ENCODE measurements at regions not wholly inside any gene's neighbourhood (a gene's known extent, or its start where the extent isn't known, plus 50 kb on each side); places are given as distances from the start of the nearest gene placed in this dataset.

DNA sequence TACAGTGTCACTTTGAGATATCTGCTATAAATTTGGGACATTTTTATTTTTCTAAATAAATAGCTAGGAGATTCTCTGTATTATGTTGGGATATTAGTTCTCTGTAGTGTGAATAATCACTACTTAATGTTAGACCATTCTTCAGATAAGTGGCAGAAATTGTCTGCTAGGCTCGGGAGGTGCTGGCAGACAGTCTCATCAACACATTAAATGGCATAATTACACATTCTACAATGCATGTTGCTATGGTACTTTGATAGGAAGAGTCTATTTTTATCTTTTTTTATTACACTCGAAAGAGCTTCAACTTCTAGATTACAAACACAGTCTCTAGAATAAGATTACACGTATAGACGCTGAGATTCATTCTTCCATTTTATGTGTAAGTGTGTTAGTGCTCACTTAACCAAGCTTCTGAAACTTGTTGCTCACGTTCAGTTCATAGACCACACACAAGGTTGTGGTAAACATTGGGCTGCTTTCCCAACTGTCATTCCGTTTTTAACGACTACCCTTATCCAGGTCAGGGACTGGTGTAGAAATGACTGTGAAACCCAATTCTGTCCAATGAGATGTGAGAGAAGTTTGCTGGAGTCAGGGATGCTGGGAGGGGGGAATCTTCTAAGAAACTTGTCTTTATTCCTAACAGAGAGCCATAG lies 78.6 kb downstream of the TPBG start (continued):
- TF ChIP-seq, protein P1, sequence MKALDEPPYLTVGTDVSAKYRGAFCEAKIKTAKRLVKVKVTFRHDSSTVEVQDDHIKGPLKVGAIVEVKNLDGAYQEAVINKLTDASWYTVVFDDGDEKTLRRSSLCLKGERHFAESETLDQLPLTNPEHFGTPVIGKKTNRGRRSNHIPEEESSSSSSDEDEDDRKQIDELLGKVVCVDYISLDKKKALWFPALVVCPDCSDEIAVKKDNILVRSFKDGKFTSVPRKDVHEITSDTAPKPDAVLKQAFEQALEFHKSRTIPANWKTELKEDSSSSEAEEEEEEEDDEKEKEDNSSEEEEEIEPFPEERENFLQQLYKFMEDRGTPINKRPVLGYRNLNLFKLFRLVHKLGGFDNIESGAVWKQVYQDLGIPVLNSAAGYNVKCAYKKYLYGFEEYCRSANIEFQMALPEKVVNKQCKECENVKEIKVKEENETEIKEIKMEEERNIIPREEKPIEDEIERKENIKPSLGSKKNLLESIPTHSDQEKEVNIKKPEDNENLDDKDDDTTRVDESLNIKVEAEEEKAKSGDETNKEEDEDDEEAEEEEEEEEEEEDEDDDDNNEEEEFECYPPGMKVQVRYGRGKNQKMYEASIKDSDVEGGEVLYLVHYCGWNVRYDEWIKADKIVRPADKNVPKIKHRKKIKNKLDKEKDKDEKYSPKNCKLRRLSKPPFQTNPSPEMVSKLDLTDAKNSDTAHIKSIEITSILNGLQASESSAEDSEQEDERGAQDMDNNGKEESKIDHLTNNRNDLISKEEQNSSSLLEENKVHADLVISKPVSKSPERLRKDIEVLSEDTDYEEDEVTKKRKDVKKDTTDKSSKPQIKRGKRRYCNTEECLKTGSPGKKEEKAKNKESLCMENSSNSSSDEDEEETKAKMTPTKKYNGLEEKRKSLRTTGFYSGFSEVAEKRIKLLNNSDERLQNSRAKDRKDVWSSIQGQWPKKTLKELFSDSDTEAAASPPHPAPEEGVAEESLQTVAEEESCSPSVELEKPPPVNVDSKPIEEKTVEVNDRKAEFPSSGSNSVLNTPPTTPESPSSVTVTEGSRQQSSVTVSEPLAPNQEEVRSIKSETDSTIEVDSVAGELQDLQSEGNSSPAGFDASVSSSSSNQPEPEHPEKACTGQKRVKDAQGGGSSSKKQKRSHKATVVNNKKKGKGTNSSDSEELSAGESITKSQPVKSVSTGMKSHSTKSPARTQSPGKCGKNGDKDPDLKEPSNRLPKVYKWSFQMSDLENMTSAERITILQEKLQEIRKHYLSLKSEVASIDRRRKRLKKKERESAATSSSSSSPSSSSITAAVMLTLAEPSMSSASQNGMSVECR (CRISPR knock-in tag; IDR thresholded peaks at IDR 0.05; ENCODE audit: borderline replicate concordance) = no peak
- TF ChIP-seq, protein P2, sequence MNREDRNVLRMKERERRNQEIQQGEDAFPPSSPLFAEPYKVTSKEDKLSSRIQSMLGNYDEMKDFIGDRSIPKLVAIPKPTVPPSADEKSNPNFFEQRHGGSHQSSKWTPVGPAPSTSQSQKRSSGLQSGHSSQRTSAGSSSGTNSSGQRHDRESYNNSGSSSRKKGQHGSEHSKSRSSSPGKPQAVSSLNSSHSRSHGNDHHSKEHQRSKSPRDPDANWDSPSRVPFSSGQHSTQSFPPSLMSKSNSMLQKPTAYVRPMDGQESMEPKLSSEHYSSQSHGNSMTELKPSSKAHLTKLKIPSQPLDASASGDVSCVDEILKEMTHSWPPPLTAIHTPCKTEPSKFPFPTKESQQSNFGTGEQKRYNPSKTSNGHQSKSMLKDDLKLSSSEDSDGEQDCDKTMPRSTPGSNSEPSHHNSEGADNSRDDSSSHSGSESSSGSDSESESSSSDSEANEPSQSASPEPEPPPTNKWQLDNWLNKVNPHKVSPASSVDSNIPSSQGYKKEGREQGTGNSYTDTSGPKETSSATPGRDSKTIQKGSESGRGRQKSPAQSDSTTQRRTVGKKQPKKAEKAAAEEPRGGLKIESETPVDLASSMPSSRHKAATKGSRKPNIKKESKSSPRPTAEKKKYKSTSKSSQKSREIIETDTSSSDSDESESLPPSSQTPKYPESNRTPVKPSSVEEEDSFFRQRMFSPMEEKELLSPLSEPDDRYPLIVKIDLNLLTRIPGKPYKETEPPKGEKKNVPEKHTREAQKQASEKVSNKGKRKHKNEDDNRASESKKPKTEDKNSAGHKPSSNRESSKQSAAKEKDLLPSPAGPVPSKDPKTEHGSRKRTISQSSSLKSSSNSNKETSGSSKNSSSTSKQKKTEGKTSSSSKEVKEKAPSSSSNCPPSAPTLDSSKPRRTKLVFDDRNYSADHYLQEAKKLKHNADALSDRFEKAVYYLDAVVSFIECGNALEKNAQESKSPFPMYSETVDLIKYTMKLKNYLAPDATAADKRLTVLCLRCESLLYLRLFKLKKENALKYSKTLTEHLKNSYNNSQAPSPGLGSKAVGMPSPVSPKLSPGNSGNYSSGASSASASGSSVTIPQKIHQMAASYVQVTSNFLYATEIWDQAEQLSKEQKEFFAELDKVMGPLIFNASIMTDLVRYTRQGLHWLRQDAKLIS (CRISPR knock-in tag; IDR thresholded peaks at IDR 0.05; ENCODE audit: borderline replicate concordance) = no peak
- TF ChIP-seq, protein P3, sequence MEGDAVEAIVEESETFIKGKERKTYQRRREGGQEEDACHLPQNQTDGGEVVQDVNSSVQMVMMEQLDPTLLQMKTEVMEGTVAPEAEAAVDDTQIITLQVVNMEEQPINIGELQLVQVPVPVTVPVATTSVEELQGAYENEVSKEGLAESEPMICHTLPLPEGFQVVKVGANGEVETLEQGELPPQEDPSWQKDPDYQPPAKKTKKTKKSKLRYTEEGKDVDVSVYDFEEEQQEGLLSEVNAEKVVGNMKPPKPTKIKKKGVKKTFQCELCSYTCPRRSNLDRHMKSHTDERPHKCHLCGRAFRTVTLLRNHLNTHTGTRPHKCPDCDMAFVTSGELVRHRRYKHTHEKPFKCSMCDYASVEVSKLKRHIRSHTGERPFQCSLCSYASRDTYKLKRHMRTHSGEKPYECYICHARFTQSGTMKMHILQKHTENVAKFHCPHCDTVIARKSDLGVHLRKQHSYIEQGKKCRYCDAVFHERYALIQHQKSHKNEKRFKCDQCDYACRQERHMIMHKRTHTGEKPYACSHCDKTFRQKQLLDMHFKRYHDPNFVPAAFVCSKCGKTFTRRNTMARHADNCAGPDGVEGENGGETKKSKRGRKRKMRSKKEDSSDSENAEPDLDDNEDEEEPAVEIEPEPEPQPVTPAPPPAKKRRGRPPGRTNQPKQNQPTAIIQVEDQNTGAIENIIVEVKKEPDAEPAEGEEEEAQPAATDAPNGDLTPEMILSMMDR (IDR thresholded peaks at IDR 0.05) = no peak
- TF ChIP-seq, protein P4, sequence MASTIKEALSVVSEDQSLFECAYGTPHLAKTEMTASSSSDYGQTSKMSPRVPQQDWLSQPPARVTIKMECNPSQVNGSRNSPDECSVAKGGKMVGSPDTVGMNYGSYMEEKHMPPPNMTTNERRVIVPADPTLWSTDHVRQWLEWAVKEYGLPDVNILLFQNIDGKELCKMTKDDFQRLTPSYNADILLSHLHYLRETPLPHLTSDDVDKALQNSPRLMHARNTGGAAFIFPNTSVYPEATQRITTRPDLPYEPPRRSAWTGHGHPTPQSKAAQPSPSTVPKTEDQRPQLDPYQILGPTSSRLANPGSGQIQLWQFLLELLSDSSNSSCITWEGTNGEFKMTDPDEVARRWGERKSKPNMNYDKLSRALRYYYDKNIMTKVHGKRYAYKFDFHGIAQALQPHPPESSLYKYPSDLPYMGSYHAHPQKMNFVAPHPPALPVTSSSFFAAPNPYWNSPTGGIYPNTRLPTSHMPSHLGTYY (CRISPR knock-in tag; IDR thresholded peaks at IDR 0.05) = no peak
- no peak for TF ChIP-seq EMX1 (CRISPR knock-in tag; IDR thresholded peaks at IDR 0.05)

DNA sequence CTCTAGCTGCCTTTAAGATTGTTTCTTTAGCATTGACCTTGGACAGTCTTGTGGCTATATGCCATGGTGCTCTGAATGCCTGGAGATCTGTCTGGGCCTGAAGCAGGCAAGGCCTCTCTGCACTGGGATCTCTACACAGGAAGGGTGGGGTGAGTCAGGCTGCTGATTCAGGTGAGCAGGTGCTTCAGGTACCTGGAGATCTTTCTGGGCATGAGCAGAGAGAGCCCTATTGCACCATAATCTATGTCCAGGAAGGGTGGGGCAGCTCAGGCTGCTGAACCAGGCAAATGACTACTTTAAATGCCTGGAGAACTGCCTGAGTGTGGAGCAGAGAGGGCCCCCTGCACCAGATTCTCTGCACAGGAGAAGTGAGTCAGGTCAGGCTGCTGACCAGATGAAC lies 94.5 kb downstream of the TPBG start:
- peaks cover 20% of the 10 kb centered on the region for H3K36me3 Mint-ChIP-seq
- no peak overlapping the region for H3K4me3 Mint-ChIP-seq
- DNase-seq (ENCODE audit: low spot score) (no peak), ATAC-seq (no peak)
- no peak for TF ChIP-seq SP1 (CRISPR knock-in tag; conservative IDR thresholded peaks at IDR 0.05)
- TF ChIP-seq NR3C1 (CRISPR knock-in tag; conservative IDR thresholded peaks at IDR 0.05; ENCODE audit: low read depth) = no peak
- no peak for TF ChIP-seq PRRX2 (CRISPR knock-in tag; IDR thresholded peaks at IDR 0.05)
- TF ChIP-seq FOXJ3 (CRISPR knock-in tag; IDR thresholded peaks at IDR 0.05; ENCODE audit: borderline replicate concordance) = no peak
- TF ChIP-seq, protein P5, sequence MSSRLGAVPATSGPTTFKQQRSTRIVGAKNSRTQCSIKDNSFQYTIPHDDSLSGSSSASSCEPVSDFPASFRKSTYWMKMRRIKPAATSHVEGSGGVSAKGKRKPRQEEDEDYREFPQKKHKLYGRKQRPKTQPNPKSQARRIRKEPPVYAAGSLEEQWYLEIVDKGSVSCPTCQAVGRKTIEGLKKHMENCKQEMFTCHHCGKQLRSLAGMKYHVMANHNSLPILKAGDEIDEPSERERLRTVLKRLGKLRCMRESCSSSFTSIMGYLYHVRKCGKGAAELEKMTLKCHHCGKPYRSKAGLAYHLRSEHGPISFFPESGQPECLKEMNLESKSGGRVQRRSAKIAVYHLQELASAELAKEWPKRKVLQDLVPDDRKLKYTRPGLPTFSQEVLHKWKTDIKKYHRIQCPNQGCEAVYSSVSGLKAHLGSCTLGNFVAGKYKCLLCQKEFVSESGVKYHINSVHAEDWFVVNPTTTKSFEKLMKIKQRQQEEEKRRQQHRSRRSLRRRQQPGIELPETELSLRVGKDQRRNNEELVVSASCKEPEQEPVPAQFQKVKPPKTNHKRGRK (CRISPR knock-in tag; IDR thresholded peaks at IDR 0.05; ENCODE audit: borderline replicate concordance) = no peak
- TF ChIP-seq SOX15 (CRISPR knock-in tag; IDR thresholded peaks at IDR 0.05) = no peak
- no peak for TF ChIP-seq TEAD4 (CRISPR knock-in tag; IDR thresholded peaks at IDR 0.05)
- TF ChIP-seq, protein P6, sequence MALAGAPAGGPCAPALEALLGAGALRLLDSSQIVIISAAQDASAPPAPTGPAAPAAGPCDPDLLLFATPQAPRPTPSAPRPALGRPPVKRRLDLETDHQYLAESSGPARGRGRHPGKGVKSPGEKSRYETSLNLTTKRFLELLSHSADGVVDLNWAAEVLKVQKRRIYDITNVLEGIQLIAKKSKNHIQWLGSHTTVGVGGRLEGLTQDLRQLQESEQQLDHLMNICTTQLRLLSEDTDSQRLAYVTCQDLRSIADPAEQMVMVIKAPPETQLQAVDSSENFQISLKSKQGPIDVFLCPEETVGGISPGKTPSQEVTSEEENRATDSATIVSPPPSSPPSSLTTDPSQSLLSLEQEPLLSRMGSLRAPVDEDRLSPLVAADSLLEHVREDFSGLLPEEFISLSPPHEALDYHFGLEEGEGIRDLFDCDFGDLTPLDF (CRISPR knock-in tag; IDR thresholded peaks at IDR 0.05) = no peak
- no peak for TF ChIP-seq ZNF219 (CRISPR knock-in tag; IDR thresholded peaks at IDR 0.05; ENCODE audit: borderline replicate concordance)
- TF ChIP-seq, protein P7, sequence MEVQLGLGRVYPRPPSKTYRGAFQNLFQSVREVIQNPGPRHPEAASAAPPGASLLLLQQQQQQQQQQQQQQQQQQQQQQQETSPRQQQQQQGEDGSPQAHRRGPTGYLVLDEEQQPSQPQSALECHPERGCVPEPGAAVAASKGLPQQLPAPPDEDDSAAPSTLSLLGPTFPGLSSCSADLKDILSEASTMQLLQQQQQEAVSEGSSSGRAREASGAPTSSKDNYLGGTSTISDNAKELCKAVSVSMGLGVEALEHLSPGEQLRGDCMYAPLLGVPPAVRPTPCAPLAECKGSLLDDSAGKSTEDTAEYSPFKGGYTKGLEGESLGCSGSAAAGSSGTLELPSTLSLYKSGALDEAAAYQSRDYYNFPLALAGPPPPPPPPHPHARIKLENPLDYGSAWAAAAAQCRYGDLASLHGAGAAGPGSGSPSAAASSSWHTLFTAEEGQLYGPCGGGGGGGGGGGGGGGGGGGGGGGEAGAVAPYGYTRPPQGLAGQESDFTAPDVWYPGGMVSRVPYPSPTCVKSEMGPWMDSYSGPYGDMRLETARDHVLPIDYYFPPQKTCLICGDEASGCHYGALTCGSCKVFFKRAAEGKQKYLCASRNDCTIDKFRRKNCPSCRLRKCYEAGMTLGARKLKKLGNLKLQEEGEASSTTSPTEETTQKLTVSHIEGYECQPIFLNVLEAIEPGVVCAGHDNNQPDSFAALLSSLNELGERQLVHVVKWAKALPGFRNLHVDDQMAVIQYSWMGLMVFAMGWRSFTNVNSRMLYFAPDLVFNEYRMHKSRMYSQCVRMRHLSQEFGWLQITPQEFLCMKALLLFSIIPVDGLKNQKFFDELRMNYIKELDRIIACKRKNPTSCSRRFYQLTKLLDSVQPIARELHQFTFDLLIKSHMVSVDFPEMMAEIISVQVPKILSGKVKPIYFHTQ (CRISPR knock-in tag; IDR thresholded peaks at IDR 0.05) = no peak
- TF ChIP-seq TEAD1 (CRISPR knock-in tag; IDR thresholded peaks at IDR 0.05) = no peak
- no peak for TF ChIP-seq ZNF396 (CRISPR knock-in tag; IDR thresholded peaks at IDR 0.05; ENCODE audit: borderline replicate concordance)
- no peak for TF ChIP-seq ETV6 (CRISPR knock-in tag; IDR thresholded peaks at IDR 0.05)
- no peak overlapping the region for H3K27ac Mint-ChIP-seq
- H3K4me1 Mint-ChIP-seq = no peaks in the 10 kb centered on the region
- H3K27me3 Mint-ChIP-seq (ENCODE audit: low read depth) = no peaks in the 10 kb centered on the region; the same call in 1 of the 2 replicates
- CTCF ChIA-PET = no interaction called here
- peaks cover 62% of the 10 kb centered on the region for H3K9me3 Mint-ChIP-seq
- POLR2A ChIA-PET = no interaction called here
